ENCODE measurements at regions not wholly inside any gene's neighbourhood (a gene's known extent, or its start where the extent isn't known, plus 50 kb on each side); places are given as distances from the start of the nearest gene placed in this dataset.

GRCh38 chr4:181739031-181739430, 504.2 kb upstream of the TENM3 start:
- TF ChIP-seq CTCF (IDR thresholded peaks at IDR 0.05 in 8 of 11, conservative IDR thresholded peaks at IDR 0.05 in 3 of 11): no peak
- TF ChIP-seq POLR2AphosphoS5 (IDR thresholded peaks at IDR 0.05): no peak
